ENCODE measurements at regions not wholly inside any gene's neighbourhood (a gene's known extent, or its start where the extent isn't known, plus 50 kb on each side); places are given as distances from the start of the nearest gene placed in this dataset.
"Not testable (repeated sequence)": the region's sequence is repeated elsewhere in the genome, so short reads cannot be mapped to it uniquely, and the experiment has no call there.

DNA sequence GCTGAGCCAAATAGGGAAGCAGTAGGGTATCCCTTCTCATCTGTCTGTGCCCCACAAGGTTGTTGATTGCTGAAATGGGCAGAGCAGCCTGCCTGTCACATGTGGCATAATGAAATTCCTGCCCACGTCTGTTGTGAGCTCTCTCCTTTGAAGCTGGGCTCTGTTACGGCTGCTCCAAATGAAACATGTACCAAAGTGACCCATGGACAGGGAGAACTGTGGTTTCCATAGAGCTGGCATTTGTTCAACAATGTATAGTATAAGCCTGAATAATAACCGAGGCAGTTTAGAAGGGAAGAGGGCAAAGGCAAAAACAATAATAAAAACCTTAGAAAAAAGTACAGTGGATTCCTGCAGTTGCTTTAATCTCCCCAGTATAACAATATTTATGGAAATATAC is 149.7 kb downstream of the LYPLAL1 start:
- Histone ChIP-seq H3K4me3 (ENCODE audit: low read depth in 1 of 2, low read length in 2 of 2) (no peak overlapping the region), H3K27me3 (ENCODE audit: control insufficient read depth in 1 of 2, insufficient read depth in 2 of 2, low read length in 2 of 2) (no peaks in the 10 kb centered on the region), H3K36me3 (ENCODE audit: insufficient read depth, low read length) (no peaks in the 10 kb centered on the region), H3K27ac (ENCODE audit: low read depth, low read length) (no peak overlapping the region), H3K4me1 (ENCODE audit: insufficient read depth, low read length) (no peaks in the 10 kb centered on the region), H3K9ac (ENCODE audit: low read length) (no peak overlapping the region), H3K9me3 (ENCODE audit: low read length) (no peaks in the 10 kb centered on the region)

DNA sequence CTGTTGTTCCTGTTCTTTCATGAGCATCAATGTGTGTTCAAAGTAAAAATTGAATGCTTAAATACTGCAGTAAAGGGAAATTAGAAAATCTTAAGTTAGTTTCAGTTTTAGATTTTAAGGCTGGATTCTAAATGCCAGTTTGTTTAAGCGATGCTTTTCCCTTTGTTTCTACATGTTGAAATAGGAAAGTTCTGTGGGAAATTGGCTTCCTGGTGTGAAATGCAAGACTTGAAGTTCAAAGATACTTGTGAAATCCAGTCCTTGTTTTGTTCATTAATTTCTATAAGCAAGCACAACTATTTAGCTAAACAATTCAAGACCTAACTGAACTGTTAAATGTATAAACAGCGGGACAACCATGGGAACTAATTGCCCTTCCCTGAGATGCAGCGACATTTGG is 149.1 kb downstream of the LYPLAL1 start:
- H3K36me3 ChIP-seq (ENCODE audit: insufficient read depth, low read length), result no peaks in the 10 kb centered on the region
- H3K9me3 ChIP-seq (ENCODE audit: low read length), result no peaks in the 10 kb centered on the region
- H3K9ac ChIP-seq (ENCODE audit: low read length), result no peak overlapping the region
- H3K27ac ChIP-seq (ENCODE audit: low read depth, low read length), result no peak overlapping the region
- no peaks in the 10 kb centered on the region for H3K4me1 ChIP-seq (ENCODE audit: insufficient read depth, low read length)
- H3K27me3 ChIP-seq (ENCODE audit: control insufficient read depth in 1 of 2, insufficient read depth in 2 of 2, low read length in 2 of 2), result no peaks in the 10 kb centered on the region
- no peak overlapping the region for H3K4me3 ChIP-seq (ENCODE audit: low read depth in 1 of 2, low read length in 2 of 2)

DNA sequence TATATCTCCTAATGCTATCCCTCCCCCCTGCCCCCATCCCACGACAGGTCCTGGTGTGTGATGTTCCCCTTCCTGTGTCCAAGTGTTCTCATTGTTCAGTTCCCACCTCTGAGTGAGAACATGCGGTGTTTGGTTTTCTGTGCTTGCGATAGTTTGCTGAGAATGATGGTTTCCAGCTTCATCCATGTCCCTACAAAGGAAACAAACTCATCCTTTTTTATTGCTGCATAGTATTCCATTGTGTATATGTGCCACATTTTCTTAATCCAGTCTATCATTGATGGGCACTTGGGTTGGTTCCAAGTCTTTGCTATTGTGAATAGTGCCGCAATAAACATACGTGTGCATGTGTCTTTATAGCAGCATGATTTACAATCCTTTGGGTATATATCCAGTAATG is 146.9 kb downstream of the LYPLAL1 start:
- H3K36me3 ChIP-seq (ENCODE audit: insufficient read depth, low read length); H3K4me3 ChIP-seq (ENCODE audit: low read depth in 1 of 2, low read length in 2 of 2); H3K4me1 ChIP-seq (ENCODE audit: insufficient read depth, low read length); H3K9me3 ChIP-seq (ENCODE audit: low read length); H3K9ac ChIP-seq (ENCODE audit: low read length); H3K27ac ChIP-seq (ENCODE audit: low read depth, low read length); H3K27me3 ChIP-seq (ENCODE audit: control insufficient read depth in 1 of 2, insufficient read depth in 2 of 2, low read length in 2 of 2): not testable (repeated sequence)

DNA sequence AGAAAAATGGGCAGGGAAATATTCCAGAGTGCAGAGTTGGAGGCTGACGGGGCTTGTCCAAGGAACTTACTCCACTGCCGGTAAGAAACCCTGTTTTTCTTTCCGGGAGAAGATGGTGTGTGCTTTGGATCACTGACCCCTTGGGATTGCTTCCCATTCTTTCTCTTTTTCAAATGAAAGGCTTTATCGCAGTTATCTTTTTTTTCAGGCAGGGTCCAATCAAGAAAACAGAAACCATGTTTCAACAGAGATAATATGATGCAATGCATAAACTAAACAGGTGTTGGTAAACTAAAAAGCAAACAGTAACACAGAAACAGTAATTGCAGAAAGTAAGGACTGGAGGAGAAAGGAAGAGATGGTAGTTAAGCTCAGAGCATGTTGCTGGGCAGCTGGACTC is 145.1 kb downstream of the LYPLAL1 start:
- H3K9ac ChIP-seq (ENCODE audit: low read length), result no peak overlapping the region
- H3K4me1 ChIP-seq (ENCODE audit: insufficient read depth, low read length), result no peaks in the 10 kb centered on the region
- H3K36me3 ChIP-seq (ENCODE audit: insufficient read depth, low read length), result no peaks in the 10 kb centered on the region
- H3K9me3 ChIP-seq (ENCODE audit: low read length), result peaks cover 3% of the 10 kb centered on the region
- H3K27me3 ChIP-seq (ENCODE audit: control insufficient read depth in 1 of 2, insufficient read depth in 2 of 2, low read length in 2 of 2), result no peaks in the 10 kb centered on the region
- H3K27ac ChIP-seq (ENCODE audit: low read depth, low read length), result no peak overlapping the region
- no peak overlapping the region for H3K4me3 ChIP-seq (ENCODE audit: low read depth in 1 of 2, low read length in 2 of 2)

DNA sequence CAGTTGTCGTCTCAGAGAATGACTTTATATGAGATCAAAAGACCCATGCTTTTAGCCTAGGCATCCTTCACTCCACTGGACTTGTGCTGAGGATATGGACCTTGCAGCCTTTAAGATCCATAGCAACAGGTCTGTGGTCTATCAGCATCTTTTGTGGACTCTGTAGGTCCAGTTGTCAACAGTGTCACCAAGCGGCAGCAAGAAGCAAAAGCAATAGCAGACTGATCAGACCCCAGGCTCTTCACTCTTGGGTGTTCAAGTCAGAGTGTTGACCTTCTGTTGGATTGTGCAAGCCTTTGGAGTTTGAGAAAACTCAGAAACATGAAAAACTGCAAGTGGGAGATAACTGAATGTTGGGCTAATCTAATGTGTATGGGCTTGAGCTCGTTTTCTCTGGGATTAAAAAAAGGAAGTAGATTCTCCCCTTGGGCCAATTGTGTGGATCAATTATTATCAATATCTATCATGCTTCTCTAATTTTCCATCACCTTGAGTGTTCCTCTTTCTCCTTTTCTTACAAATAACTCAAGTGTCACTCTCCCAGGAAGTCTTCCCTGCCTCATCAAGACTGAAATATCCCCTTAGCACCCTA is 144.2 kb downstream of the LYPLAL1 start:
- Histone ChIP-seq H3K27ac (ENCODE audit: low read depth, low read length) (no peak overlapping the region), H3K9ac (ENCODE audit: low read length) (no peak overlapping the region), H3K27me3 (ENCODE audit: control insufficient read depth in 1 of 2, insufficient read depth in 2 of 2, low read length in 2 of 2) (no peaks in the 10 kb centered on the region), H3K4me1 (ENCODE audit: insufficient read depth, low read length) (no peaks in the 10 kb centered on the region), H3K9me3 (ENCODE audit: low read length) (peaks cover 3% of the 10 kb centered on the region), H3K36me3 (ENCODE audit: insufficient read depth, low read length) (no peaks in the 10 kb centered on the region), H3K4me3 (ENCODE audit: low read depth in 1 of 2, low read length in 2 of 2) (no peak overlapping the region)

DNA sequence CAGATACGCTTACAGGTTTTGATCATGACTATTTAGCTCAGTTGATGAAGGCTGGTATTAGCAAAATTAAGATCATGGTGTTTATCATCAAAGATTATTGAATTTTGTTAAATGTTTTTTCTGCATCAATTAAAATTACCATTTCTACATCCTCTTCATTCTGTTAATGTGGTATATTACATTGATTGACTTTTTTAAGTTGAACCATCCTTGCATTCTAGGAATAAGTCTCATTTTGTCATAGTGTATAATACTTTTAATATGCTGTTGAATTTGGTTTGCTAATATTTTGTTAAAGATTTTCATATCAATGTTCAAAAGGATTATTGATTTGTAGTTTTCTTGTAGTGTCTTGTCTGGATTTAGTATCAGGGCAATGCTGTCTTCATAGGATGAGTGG is 142.4 kb downstream of the LYPLAL1 start:
- Histone ChIP-seq H3K27ac (ENCODE audit: low read depth, low read length) (no peak overlapping the region), H3K27me3 (ENCODE audit: control insufficient read depth in 1 of 2, insufficient read depth in 2 of 2, low read length in 2 of 2) (no peaks in the 10 kb centered on the region), H3K9me3 (ENCODE audit: low read length) (peaks cover 3% of the 10 kb centered on the region), H3K4me3 (ENCODE audit: low read depth in 1 of 2, low read length in 2 of 2) (no peak overlapping the region), H3K36me3 (ENCODE audit: insufficient read depth, low read length) (no peaks in the 10 kb centered on the region), H3K4me1 (ENCODE audit: insufficient read depth, low read length) (no peaks in the 10 kb centered on the region), H3K9ac (ENCODE audit: low read length) (no peak overlapping the region)

DNA sequence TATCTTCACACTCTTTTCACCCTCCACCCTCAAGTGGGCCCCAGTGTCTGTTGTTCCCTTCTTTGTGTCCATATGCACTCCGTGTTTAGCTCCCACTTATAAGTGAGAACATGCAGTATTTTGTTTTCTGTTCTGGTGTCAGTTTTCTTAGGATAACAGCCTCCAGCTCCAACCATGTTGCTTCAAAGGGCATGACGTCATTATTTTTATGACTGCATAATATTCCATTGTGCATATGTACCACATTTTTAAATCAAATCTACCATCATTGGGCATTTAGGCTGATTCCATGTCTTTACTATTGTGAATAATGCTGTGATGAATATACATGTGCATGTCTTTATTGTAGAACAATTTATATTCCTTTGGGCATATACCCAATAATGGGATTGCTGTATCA is 140.3 kb downstream of the LYPLAL1 start:
- H3K9me3 ChIP-seq (ENCODE audit: low read length), result peaks cover 3% of the 10 kb centered on the region
- H3K4me3 ChIP-seq (ENCODE audit: low read depth in 1 of 2, low read length in 2 of 2), result no peak overlapping the region
- H3K36me3 ChIP-seq (ENCODE audit: insufficient read depth, low read length), result no peaks in the 10 kb centered on the region

DNA sequence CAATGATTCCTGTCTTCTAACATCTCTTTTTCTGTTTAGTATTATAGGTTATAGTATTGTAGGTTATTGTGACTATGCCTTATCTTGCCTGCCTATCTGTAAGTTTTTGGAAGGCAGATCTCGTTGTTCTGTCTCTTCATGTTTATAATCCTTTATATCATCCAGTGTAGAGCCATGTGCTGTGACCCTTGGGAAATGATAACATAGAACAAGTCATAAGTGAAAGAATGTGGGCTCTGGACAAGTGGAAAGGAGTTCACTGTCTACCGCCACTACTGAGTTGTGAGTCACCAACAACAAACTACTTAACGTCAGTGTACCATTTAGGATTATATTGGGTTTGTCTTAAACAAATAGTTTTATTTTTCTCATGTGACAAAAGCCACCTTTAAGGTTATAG is 139.3 kb downstream of the LYPLAL1 start:
- no peak overlapping the region for H3K4me3 ChIP-seq (ENCODE audit: low read depth in 1 of 2, low read length in 2 of 2)
- no peak overlapping the region for H3K27ac ChIP-seq (ENCODE audit: low read depth, low read length)
- no peak overlapping the region for H3K9ac ChIP-seq (ENCODE audit: low read length)
- H3K4me1 ChIP-seq (ENCODE audit: insufficient read depth, low read length), result no peaks in the 10 kb centered on the region
- no peaks in the 10 kb centered on the region for H3K36me3 ChIP-seq (ENCODE audit: insufficient read depth, low read length)
- H3K27me3 ChIP-seq (ENCODE audit: control insufficient read depth in 1 of 2, insufficient read depth in 2 of 2, low read length in 2 of 2), result no peaks in the 10 kb centered on the region
- peaks cover 3% of the 10 kb centered on the region for H3K9me3 ChIP-seq (ENCODE audit: low read length)

More for the DNA sequence above, 140.3 kb downstream of the LYPLAL1 start:
- Histone ChIP-seq H3K27me3 (ENCODE audit: control insufficient read depth in 1 of 2, insufficient read depth in 2 of 2, low read length in 2 of 2) (no peaks in the 10 kb centered on the region), H3K27ac (ENCODE audit: low read depth, low read length) (no peak overlapping the region), H3K4me1 (ENCODE audit: insufficient read depth, low read length) (no peaks in the 10 kb centered on the region), H3K9ac (ENCODE audit: low read length) (no peak overlapping the region)

DNA sequence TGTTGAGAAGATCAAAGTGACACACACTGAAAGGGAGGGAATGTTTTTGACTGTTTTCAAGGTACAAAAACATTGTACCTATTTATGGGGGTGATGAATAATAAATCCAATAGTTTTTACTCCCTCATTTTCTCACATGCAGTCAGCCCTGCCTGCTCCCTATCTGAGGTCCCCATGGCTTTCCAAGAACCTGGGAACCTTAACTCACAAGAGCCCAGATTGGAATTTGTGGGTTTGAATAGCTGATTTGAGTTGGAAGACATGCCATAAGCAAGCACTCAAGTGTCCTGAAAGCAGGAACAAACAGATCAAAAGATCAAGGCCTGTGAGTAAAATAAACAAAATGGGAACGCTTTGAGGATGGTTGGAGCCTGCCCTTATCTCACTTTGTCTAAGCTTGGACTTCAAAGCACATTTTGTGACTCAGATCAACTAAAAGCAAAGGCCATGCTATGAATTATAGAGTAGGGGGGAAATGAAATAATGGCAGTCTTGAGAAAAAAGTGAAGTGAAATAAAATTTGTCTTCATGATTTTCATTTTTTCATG is 136.6 kb downstream of the LYPLAL1 start:
- Histone ChIP-seq H3K9ac (ENCODE audit: low read length) (no peak overlapping the region), H3K27me3 (ENCODE audit: control insufficient read depth in 1 of 2, insufficient read depth in 2 of 2, low read length in 2 of 2) (no peaks in the 10 kb centered on the region), H3K9me3 (ENCODE audit: low read length) (no peaks in the 10 kb centered on the region), H3K27ac (ENCODE audit: low read depth, low read length) (no peak overlapping the region), H3K36me3 (ENCODE audit: insufficient read depth, low read length) (no peaks in the 10 kb centered on the region), H3K4me1 (ENCODE audit: insufficient read depth, low read length) (no peaks in the 10 kb centered on the region), H3K4me3 (ENCODE audit: low read depth in 1 of 2, low read length in 2 of 2) (no peak overlapping the region)

DNA sequence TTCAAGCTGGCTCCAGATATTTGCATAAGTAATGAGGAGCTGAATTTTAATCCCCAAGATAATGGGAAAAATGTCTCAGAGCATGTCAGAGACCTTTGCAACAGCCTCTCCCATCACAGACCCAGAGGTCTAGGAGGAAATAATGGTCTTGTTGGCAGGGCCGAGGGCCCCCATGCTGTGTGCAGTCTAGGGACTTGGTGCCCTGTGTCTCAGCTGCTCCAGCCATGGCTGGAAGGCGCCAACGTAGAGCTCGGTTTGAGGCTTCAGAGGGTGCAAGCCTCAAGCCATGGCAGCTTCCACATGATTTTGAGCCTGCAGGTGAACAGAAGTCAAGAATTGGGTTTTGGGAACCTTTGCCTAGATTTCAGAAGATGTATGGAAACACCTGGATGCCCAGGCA is 134.7 kb downstream of the LYPLAL1 start:
- no peak overlapping the region for H3K4me3 ChIP-seq (ENCODE audit: low read depth in 1 of 2, low read length in 2 of 2)
- H3K27ac ChIP-seq (ENCODE audit: low read depth, low read length), result no peak overlapping the region
- H3K9ac ChIP-seq (ENCODE audit: low read length), result no peak overlapping the region
- H3K36me3 ChIP-seq (ENCODE audit: insufficient read depth, low read length), result no peaks in the 10 kb centered on the region
- H3K27me3 ChIP-seq (ENCODE audit: control insufficient read depth in 1 of 2, insufficient read depth in 2 of 2, low read length in 2 of 2), result no peaks in the 10 kb centered on the region
- H3K9me3 ChIP-seq (ENCODE audit: low read length), result no peaks in the 10 kb centered on the region
- H3K4me1 ChIP-seq (ENCODE audit: insufficient read depth, low read length), result no peaks in the 10 kb centered on the region

DNA sequence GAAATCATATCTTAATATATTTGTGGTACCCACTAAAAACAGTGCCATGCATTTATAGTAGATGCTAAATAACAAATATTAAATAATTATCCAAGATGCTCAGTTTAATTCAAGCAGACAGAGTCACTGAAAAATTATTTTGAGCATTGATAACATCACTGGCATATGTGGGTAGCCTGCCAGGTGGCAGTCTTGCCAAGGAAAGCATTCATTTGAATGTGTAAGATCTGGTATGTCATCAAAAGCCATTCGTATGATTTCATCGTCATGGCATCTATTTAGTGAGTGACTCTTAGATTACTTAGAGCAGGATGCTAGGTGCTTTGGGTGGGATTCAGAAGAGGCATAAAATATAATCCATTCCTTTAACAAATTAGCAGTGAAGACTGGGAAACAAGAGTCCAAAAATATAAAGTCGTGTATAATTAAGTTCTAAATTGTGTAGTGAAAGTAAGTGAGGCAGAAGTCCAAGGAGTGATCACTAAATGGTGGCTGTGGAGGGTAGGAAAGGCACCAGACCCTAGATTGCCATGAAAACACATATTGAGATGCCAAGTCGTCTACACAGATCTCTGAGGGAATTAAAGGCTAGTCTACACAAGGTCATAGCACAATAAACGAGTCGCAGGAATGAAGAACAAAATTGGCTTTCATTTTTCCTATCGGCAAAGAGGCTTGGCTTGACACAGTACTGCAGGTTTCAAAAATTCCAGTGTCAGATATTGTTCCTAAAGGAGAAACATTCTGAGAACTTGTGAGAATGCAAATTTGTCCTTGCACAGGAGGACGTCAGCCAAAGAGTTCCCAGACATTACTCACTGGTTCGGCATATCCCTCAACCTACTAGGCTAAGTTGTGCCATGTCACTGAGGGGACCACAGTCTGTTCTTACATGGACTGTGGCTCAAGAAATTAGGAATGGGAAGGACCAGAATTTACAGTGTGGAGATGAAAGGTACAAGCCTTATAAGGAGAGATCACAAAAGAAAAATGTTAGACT is 130.8 kb downstream of the LYPLAL1 start:
- Histone ChIP-seq H3K27ac (ENCODE audit: low read depth, low read length) (no peak overlapping the region), H3K4me1 (ENCODE audit: insufficient read depth, low read length) (peaks cover 2% of the 10 kb centered on the region), H3K27me3 (ENCODE audit: control insufficient read depth in 1 of 2, insufficient read depth in 2 of 2, low read length in 2 of 2) (no peaks in the 10 kb centered on the region), H3K9me3 (ENCODE audit: low read length) (no peaks in the 10 kb centered on the region), H3K4me3 (ENCODE audit: low read depth in 1 of 2, low read length in 2 of 2) (no peak overlapping the region), H3K9ac (ENCODE audit: low read length) (no peak overlapping the region), H3K36me3 (ENCODE audit: insufficient read depth, low read length) (no peaks in the 10 kb centered on the region)

Measured in muscle layer of colon (tissue), 2 donors.